Right lobe of liver (tissue), 6 donors: ENCODE measurements at regions not wholly inside any gene's neighbourhood (a gene's known extent, or its start where the extent isn't known, plus 50 kb on each side); places are given as distances from the start of the nearest gene placed in this dataset.

ENCODE experiments used
- ATAC-seq, 4 donors: fragments of 200-7000 bp; cut with Tn5 transposase; one replicate each; pipeline ENCODE4 v1.9.1; 2020; ENCODE audit warnings: mild to moderate bottlenecking in 4 of 4, moderate library complexity in 4 of 4
- DNase-seq, 3 donors: peaks; one replicate each; pipeline ENCODE4 v3.0.0-alpha.2; 2020
- H3K27ac ChIP-seq, 3 donors: fragments of 200-600 bp; one replicate each; pipeline ENCODE4 v1.8.0; 2022
- H3K27me3 ChIP-seq, 2 donors: fragments of 200-600 bp; one replicate each; pipeline ENCODE4 v1.8.0; 2022
- H3K36me3 ChIP-seq, 4 donors: fragments of 200-600 bp; sonication (generic) in 1 of 4; one replicate each; pipeline versions ENCODE4 v1.5.1 to v1.8.0; 2017 to 2022; ENCODE audit warnings: control low read depth in 1 of 4
- H3K4me1 ChIP-seq, 4 donors: fragments of 200-600 bp; sonication (generic) in 1 of 4; one replicate each; pipeline versions ENCODE4 v1.5.1 to v1.8.0; 2017 to 2022; ENCODE audit warnings: control low read depth in 1 of 4
- H3K4me3 ChIP-seq, 3 donors: fragments of 200-600 bp; one replicate each; pipeline ENCODE4 v1.8.0; 2022
- H3K9me3 ChIP-seq, 4 donors: fragments of 200-600 bp; sonication (generic) in 1 of 4; one replicate each; pipeline versions ENCODE4 v1.5.1 to v1.8.0; 2017 to 2022; ENCODE audit warnings: control low read depth in 1 of 4
- CTCF ChIP-seq, 4 donors: fragments of 200-600 bp in 3 of 4; fragments of 450-650 bp in 1 of 4; IDR thresholded peaks; one replicate each; pipeline versions ENCODE4 v1.5.1 to v1.8.0; 2016 to 2022; ENCODE audit warnings: antibody characterized with exemption in 4 of 4, mild to moderate bottlenecking in 2 of 4
- POLR2A ChIP-seq: fragments of 450-650 bp; IDR thresholded peaks from one replicate; pipeline ENCODE4 v1.6.1; 2017; ENCODE audit warnings: antibody characterized with exemption, mild to moderate bottlenecking
- WGBS: methylation state at CpG from one replicate; pipeline ENCODE4 v1.1.6; 2018; ENCODE audit warnings: low coverage, low lambda C conversion rate; ENCODE audit not compliant: insufficient coverage; ENCODE audit errors: missing lambda C conversion rate; 5-methylcytosine and 5-hydroxymethylcytosine counted together
- intact Hi-C, 2 donors: fragments of 100-400 bp; cut with DNase I; formaldehyde crosslinking; loops; one replicate each; pipeline versions ENCODE4 v1.11.2 to v1.14.1; 2022
- donor health status: DM: no; HTN: yes; CAD: no.
- donor health status: DM: no; HTN: no; CAD: no.
- donor health status: DM: no; HTN: no; CAD: no.
- donor health status: DM: no; HTN: yes; CAD: no.
- donor health status: DM: no; HTN: yes; CAD: no.

- 43% methylated on average over 1 of the region's 1 CpG for WGBS
- no peak for ATAC-seq
- Histone ChIP-seq H3K36me3 (no peaks in the 10 kb centered on the region), H3K4me1 (no peaks in the 10 kb centered on the region), H3K27ac (no peak overlapping the region), H3K9me3 (no peaks in the 10 kb centered on the region), H3K4me3 (no peak overlapping the region), H3K27me3 (no peaks in the 10 kb centered on the region)
- TF ChIP-seq CTCF (IDR thresholded peaks at IDR 0.05) (no peak), POLR2A (no peak)
- intact Hi-C loops = no loop called here
- no peak for DNase-seq
These were observed 613.9 kb upstream of the CELF2 start for GRCh38 chr10:10403762-10404161.

GRCh38 chr10:10417671-10418070 is 600.0 kb upstream of the CELF2 start:
- no peak overlapping the region for H3K4me3 ChIP-seq
- no peaks in the 10 kb centered on the region for H3K27me3 ChIP-seq
- WGBS = 49% methylated on average over 3 of the region's 3 CpGs
- no peak overlapping the region for H3K27ac ChIP-seq
- TF ChIP-seq CTCF (IDR thresholded peaks at IDR 0.05) (no peak), POLR2A (no peak)
- ATAC-seq (no peak), DNase-seq (no peak)
- no peaks in the 10 kb centered on the region for H3K36me3 ChIP-seq
- intact Hi-C loops = no loop called here
- H3K4me1 ChIP-seq = no peaks in the 10 kb centered on the region
- H3K9me3 ChIP-seq = no peaks in the 10 kb centered on the region

GRCh38 chr10:10418387-10418786 is 599.3 kb upstream of the CELF2 start:
- H3K36me3 ChIP-seq = no peaks in the 10 kb centered on the region
- no peak for DNase-seq
- H3K27me3 ChIP-seq = no peaks in the 10 kb centered on the region
- no peaks in the 10 kb centered on the region for H3K4me1 ChIP-seq
- peak in 1 of 4 donors; percentile 22 for ATAC-seq
- intact Hi-C loops = no loop called here
- no peak overlapping the region for H3K4me3 ChIP-seq
- no peaks in the 10 kb centered on the region for H3K9me3 ChIP-seq
- 27% methylated on average over 5 of the region's 6 CpGs for WGBS
- TF ChIP-seq POLR2A (no peak), CTCF (IDR thresholded peaks at IDR 0.05) (no peak)
- no peak overlapping the region for H3K27ac ChIP-seq

GRCh38 chr10:10421071-10421470 is 596.6 kb upstream of the CELF2 start:
- TF ChIP-seq POLR2A (no peak), CTCF (IDR thresholded peaks at IDR 0.05) (no peak)
- Histone ChIP-seq H3K36me3 (no peaks in the 10 kb centered on the region), H3K27me3 (no peaks in the 10 kb centered on the region), H3K9me3 (no peaks in the 10 kb centered on the region), H3K4me3 (no peak overlapping the region), H3K4me1 (no peaks in the 10 kb centered on the region), H3K27ac (no peak overlapping the region)
- DNase-seq (no peak), ATAC-seq (no peak)
- intact Hi-C loops = no loop called here
- WGBS = 57% methylated on average over 3 of the region's 5 CpGs

GRCh38 chr10:10431422-10432066 is 586.1 kb upstream of the CELF2 start:
- Histone ChIP-seq H3K36me3 (no peaks in the 10 kb centered on the region), H3K4me3 (no peak overlapping the region), H3K27me3 (no peaks in the 10 kb centered on the region), H3K4me1 (no peaks in the 10 kb centered on the region), H3K27ac (no peak overlapping the region), H3K9me3 (no peaks in the 10 kb centered on the region)
- no peak for ATAC-seq
- 50% methylated on average over 5 of the region's 5 CpGs for WGBS
- no peak for DNase-seq
- TF ChIP-seq CTCF (IDR thresholded peaks at IDR 0.05) = no peak
- TF ChIP-seq POLR2A = no peak
- intact Hi-C loops = no loop called here
